ENCODE measurements at regions not wholly inside any gene's neighbourhood (a gene's known extent, or its start where the extent isn't known, plus 50 kb on each side); places are given as distances from the start of the nearest gene placed in this dataset.
"Not testable (repeated sequence)": the region's sequence is repeated elsewhere in the genome, so short reads cannot be mapped to it uniquely, and the experiment has no call there.

GRCh38 chr10:121329631-121330030, 268.6 kb downstream of the FGFR2 start:
- not testable (repeated sequence) for DNase-seq (ENCODE audit: low read depth in 3 of 3)

- no peak for DNase-seq (ENCODE audit: low read depth in 3 of 3)
Observed at GRCh38 chr10:121330563-121330962, 267.7 kb downstream of the FGFR2 start.

- DNase-seq (ENCODE audit: low read depth in 3 of 3): no peak
Observed at GRCh38 chr10:121332353-121332752, 265.9 kb downstream of the FGFR2 start.

GRCh38 chr10:121332829-121333765, 265.1 kb downstream of the FGFR2 start:
- DNase-seq (ENCODE audit: low read depth in 3 of 3): no peak

GRCh38 chr10:121335386-121335925, 262.8 kb downstream of the FGFR2 start:
- no peak for DNase-seq (ENCODE audit: low read depth in 3 of 3)

GRCh38 chr10:121337427-121337826, 260.8 kb downstream of the FGFR2 start:
- DNase-seq (ENCODE audit: low read depth in 3 of 3): no peak

- no peak for DNase-seq (ENCODE audit: low read depth in 3 of 3)
Observed at GRCh38 chr10:121338206-121338980, 259.9 kb downstream of the FGFR2 start.

GRCh38 chr10:121339114-121339513, 259.1 kb downstream of the FGFR2 start:
- no peak for DNase-seq (ENCODE audit: low read depth in 3 of 3)

GRCh38 chr10:121340271-121340831, 257.9 kb downstream of the FGFR2 start:
- no peak for DNase-seq (ENCODE audit: low read depth in 3 of 3)

- DNase-seq (ENCODE audit: low read depth in 3 of 3): no peak
Observed at GRCh38 chr10:121351540-121351939, 246.7 kb downstream of the FGFR2 start.

- no peak for DNase-seq (ENCODE audit: low read depth in 3 of 3)
Observed at GRCh38 chr10:121352231-121352855, 245.9 kb downstream of the FGFR2 start.

GRCh38 chr10:121355161-121355560, 243.1 kb downstream of the FGFR2 start:
- DNase-seq (ENCODE audit: low read depth in 3 of 3): no peak

GRCh38 chr10:121356183-121356582, 242.1 kb downstream of the FGFR2 start:
- no peak for DNase-seq (ENCODE audit: low read depth in 3 of 3)

- DNase-seq (ENCODE audit: low read depth in 3 of 3): no peak
Observed at GRCh38 chr10:121357401-121357800, 240.8 kb downstream of the FGFR2 start.

GRCh38 chr10:121362026-121362425, 236.2 kb downstream of the FGFR2 start:
- no peak for DNase-seq (ENCODE audit: low read depth in 3 of 3)

- DNase-seq (ENCODE audit: low read depth in 3 of 3): no peak
Observed at GRCh38 chr10:121365566-121365965, 232.7 kb downstream of the FGFR2 start.

- no peak for DNase-seq (ENCODE audit: low read depth in 3 of 3)
Observed at GRCh38 chr10:121368347-121369025, 229.8 kb downstream of the FGFR2 start.

- DNase-seq (ENCODE audit: low read depth in 3 of 3): no peak
Observed at GRCh38 chr10:121369616-121370015, 228.6 kb downstream of the FGFR2 start.

GRCh38 chr10:121371836-121372235, 226.4 kb downstream of the FGFR2 start:
- no peak for DNase-seq (ENCODE audit: low read depth in 3 of 3)

- no peak for DNase-seq (ENCODE audit: low read depth in 3 of 3)
Observed at GRCh38 chr10:121373411-121373810, 224.8 kb downstream of the FGFR2 start.

- DNase-seq (ENCODE audit: low read depth in 3 of 3): no peak
Observed at GRCh38 chr10:121374121-121374520, 224.1 kb downstream of the FGFR2 start.

Data from stimulated activated CD4-positive, alpha-beta T cell treated with anti-CD3 and anti-CD28 coated beads, TNF-alpha, amount 100 ng/mL, for 4 hours (primary cell).